Sigmoid colon (tissue), 6 donors: ENCODE measurements at regions not wholly inside any gene's neighbourhood (a gene's known extent, or its start where the extent isn't known, plus 50 kb on each side); places are given as distances from the start of the nearest gene placed in this dataset.

Source experiments
- DNase-seq: peaks from one replicate; pipeline ENCODE4 v3.0.0-alpha.2; 2019
- H3K27ac ChIP-seq, 4 donors: fragments of 200-600 bp; sonication (generic); one replicate each; pipeline ENCODE4 v1.5.1; 2016 to 2019; ENCODE audit warnings: mild to moderate bottlenecking in 1 of 4
- H3K27me3 ChIP-seq, 3 donors: fragments of 200-600 bp; sonication (generic); one replicate each; pipeline ENCODE4 v1.5.1; 2019; ENCODE audit warnings: mild to moderate bottlenecking in 1 of 3
- H3K36me3 ChIP-seq, 4 donors: fragments of 200-600 bp; sonication (generic); one replicate each; pipeline ENCODE4 v1.5.1; 2016 to 2019
- H3K4me1 ChIP-seq, 4 donors: fragments of 200-600 bp; sonication (generic); one replicate each; pipeline ENCODE4 v1.5.1; 2017 to 2019
- H3K4me3 ChIP-seq, 4 donors: fragments of 200-600 bp; sonication (generic); one replicate each; pipeline ENCODE4 v1.5.1; 2017 to 2019; ENCODE audit warnings: mild to moderate bottlenecking in 2 of 4, moderate library complexity in 1 of 4
- H3K9me3 ChIP-seq, 4 donors: fragments of 200-600 bp in 3 of 4; sonication (generic) in 3 of 4; one replicate each; pipeline versions ENCODE4 v1.5.1 to v1.6.1; 2013 to 2019
- CTCF ChIP-seq, 4 experiments: fragments of 450-650 bp in 3 of 4; fragments of 200-600 bp in 1 of 4; IDR thresholded peaks; one replicate each; pipeline ENCODE4 v1.5.1; 2016 to 2019; ENCODE audit warnings: antibody characterized with exemption in 4 of 4, mild to moderate bottlenecking in 3 of 4, moderate library complexity in 2 of 4
- EP300 ChIP-seq, 4 donors: sonication (generic); formaldehyde crosslinking; IDR thresholded peaks; one replicate each; pipeline ENCODE4 v1.6.1; 2017; ENCODE audit warnings: antibody characterized with exemption in 4 of 4
- POLR2A ChIP-seq, 2 donors: fragments of 450-650 bp; IDR thresholded peaks; one replicate each; pipeline ENCODE4 v1.6.1; 2016; ENCODE audit warnings: antibody characterized with exemption in 2 of 2, mild to moderate bottlenecking in 2 of 2, moderate library complexity in 2 of 2
- POLR2AphosphoS5 ChIP-seq, 4 donors: sonication (generic); formaldehyde crosslinking; IDR thresholded peaks; one replicate each; pipeline ENCODE4 v1.6.1; 2017; ENCODE audit warnings: antibody characterized with exemption in 4 of 4
- WGBS, 2 donors: extraction: QIAGEN DNeasy Blood & Tissue Kit; methylation state at CpG; one replicate each; pipeline ENCODE4 v1.1.7; 2013; 5-methylcytosine and 5-hydroxymethylcytosine counted together
- intact Hi-C: fragments of 100-400 bp; cut with DNase I; formaldehyde crosslinking; loops from one replicate; pipeline ENCODE4 v1.15.1; 2023
- donor health status: healthy with polysubstance abuse.
- donor health status: healthy.

GRCh38 chr12:77629141-77629540, 201.6 kb upstream of the NAV3 start:
- H3K27me3 ChIP-seq = no peaks in the 10 kb centered on the region
- no peak overlapping the region for H3K27ac ChIP-seq
- H3K4me3 ChIP-seq = no peak overlapping the region
- no peak for DNase-seq
- no peaks in the 10 kb centered on the region for H3K4me1 ChIP-seq
- intact Hi-C loops = no loop called here
- no peaks in the 10 kb centered on the region for H3K9me3 ChIP-seq
- TF ChIP-seq POLR2A (IDR thresholded peaks at IDR 0.05) (no peak), POLR2AphosphoS5 (IDR thresholded peaks at IDR 0.05) (no peak), EP300 (IDR thresholded peaks at IDR 0.05) (no peak), CTCF (IDR thresholded peaks at IDR 0.05) (no peak)
- no peaks in the 10 kb centered on the region for H3K36me3 ChIP-seq

- no peaks in the 10 kb centered on the region for H3K4me1 ChIP-seq
- no peak for DNase-seq
- 72 to 81% methylated on average over 3 of the region's 3 CpGs for WGBS, 2 donors
These were observed 205.3 kb upstream of the NAV3 start for GRCh38 chr12:77625441-77625840.

GRCh38 chr12:77619425-77619824, 211.3 kb upstream of the NAV3 start:
- H3K4me3 ChIP-seq = no peak overlapping the region

More at GRCh38 chr12:77625441-77625840, 205.3 kb upstream of the NAV3 start:
- H3K27me3 ChIP-seq = no peaks in the 10 kb centered on the region
- H3K9me3 ChIP-seq = no peaks in the 10 kb centered on the region
- no peak overlapping the region for H3K27ac ChIP-seq
- TF ChIP-seq CTCF (IDR thresholded peaks at IDR 0.05) (no peak), EP300 (IDR thresholded peaks at IDR 0.05) (no peak), POLR2A (IDR thresholded peaks at IDR 0.05) (no peak), POLR2AphosphoS5 (IDR thresholded peaks at IDR 0.05) (no peak)
- no peak overlapping the region for H3K4me3 ChIP-seq
- no peaks in the 10 kb centered on the region for H3K36me3 ChIP-seq
- intact Hi-C loops = no loop called here

GRCh38 chr12:77617818-77618217, 212.9 kb upstream of the NAV3 start:
- WGBS, 2 donors = 94 to 96% methylated on average over 1 of the region's 1 CpG
- Histone ChIP-seq H3K4me1 (no peaks in the 10 kb centered on the region), H3K4me3 (no peak overlapping the region), H3K27me3 (no peaks in the 10 kb centered on the region), H3K36me3 (no peaks in the 10 kb centered on the region), H3K27ac (no peak overlapping the region), H3K9me3 (peaks cover 0 to 5% (median 0%) of the 10 kb centered on the region in 4 donors)
- TF ChIP-seq CTCF (IDR thresholded peaks at IDR 0.05) = no peak
- TF ChIP-seq POLR2A (IDR thresholded peaks at IDR 0.05) = no peak
- TF ChIP-seq EP300 (IDR thresholded peaks at IDR 0.05) = no peak
- TF ChIP-seq POLR2AphosphoS5 (IDR thresholded peaks at IDR 0.05) = no peak
- DNase-seq = no peak
- intact Hi-C loops = no loop called here

More at GRCh38 chr12:77619425-77619824, 211.3 kb upstream of the NAV3 start:
- Histone ChIP-seq H3K27ac (no peak overlapping the region), H3K4me1 (no peaks in the 10 kb centered on the region), H3K36me3 (no peaks in the 10 kb centered on the region), H3K9me3 (peaks cover 0 to 5% (median 0%) of the 10 kb centered on the region in 4 donors), H3K27me3 (no peaks in the 10 kb centered on the region)
- DNase-seq = no peak
- TF ChIP-seq CTCF (IDR thresholded peaks at IDR 0.05) = no peak
- TF ChIP-seq EP300 (IDR thresholded peaks at IDR 0.05) = no peak
- no peak for TF ChIP-seq POLR2A (IDR thresholded peaks at IDR 0.05)
- no peak for TF ChIP-seq POLR2AphosphoS5 (IDR thresholded peaks at IDR 0.05)
- intact Hi-C loops = no loop called here
- WGBS, 2 donors = 46 to 63% methylated on average over 3 of the region's 3 CpGs

- no peak for DNase-seq
- intact Hi-C loops = no loop called here
- WGBS, 2 donors = 91% methylated on average over 2 of the region's 2 CpGs
- Histone ChIP-seq H3K27ac (no peak overlapping the region), H3K9me3 (peaks cover 0 to 5% (median 0%) of the 10 kb centered on the region in 4 donors), H3K36me3 (no peaks in the 10 kb centered on the region), H3K4me3 (no peak overlapping the region), H3K27me3 (no peaks in the 10 kb centered on the region), H3K4me1 (no peaks in the 10 kb centered on the region)
- TF ChIP-seq EP300 (IDR thresholded peaks at IDR 0.05) (no peak), POLR2A (IDR thresholded peaks at IDR 0.05) (no peak), POLR2AphosphoS5 (IDR thresholded peaks at IDR 0.05) (no peak), CTCF (IDR thresholded peaks at IDR 0.05) (no peak)
These were observed 215.4 kb upstream of the NAV3 start for GRCh38 chr12:77615332-77615731.
